DMS79 (cell line): ENCODE measurements at regions not wholly inside any gene's neighbourhood (a gene's known extent, or its start where the extent isn't known, plus 50 kb on each side); places are given as distances from the start of the nearest gene placed in this dataset.

Experiments
- DNase-seq: peaks from one replicate; lab custom pipeline; 2025; lab: John Stamatoyannopoulos, UW

GRCh38 chr3:81968658-81969057 is 207.2 kb upstream of the GBE1 start:
- no peak for DNase-seq

GRCh38 chr3:81967393-81967792 is 205.9 kb upstream of the GBE1 start:
- DNase-seq = no peak

DNA sequence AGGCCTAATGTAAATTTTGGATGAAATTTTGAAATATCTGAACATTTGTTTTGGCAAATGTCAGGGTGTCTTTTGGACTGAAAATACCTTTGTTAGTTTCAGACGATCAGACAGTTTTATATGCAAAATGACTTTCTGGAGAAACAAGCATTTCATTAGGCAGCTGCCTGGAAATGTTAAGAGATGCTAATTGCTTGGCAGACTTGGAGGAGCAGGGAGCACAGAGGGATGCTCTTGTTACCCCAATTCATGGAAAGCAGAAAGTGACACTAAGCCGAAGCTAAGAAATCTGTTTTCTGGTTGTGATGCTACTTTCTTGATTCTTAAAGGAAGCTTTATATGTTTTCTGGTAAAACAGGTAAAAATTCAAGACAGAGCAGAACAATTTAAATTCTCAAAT is 204.3 kb upstream of the GBE1 start:
- DNase-seq = no peak

- no peak for DNase-seq
These were observed 201.0 kb upstream of the GBE1 start for GRCh38 chr3:81962396-81962795.

DNA sequence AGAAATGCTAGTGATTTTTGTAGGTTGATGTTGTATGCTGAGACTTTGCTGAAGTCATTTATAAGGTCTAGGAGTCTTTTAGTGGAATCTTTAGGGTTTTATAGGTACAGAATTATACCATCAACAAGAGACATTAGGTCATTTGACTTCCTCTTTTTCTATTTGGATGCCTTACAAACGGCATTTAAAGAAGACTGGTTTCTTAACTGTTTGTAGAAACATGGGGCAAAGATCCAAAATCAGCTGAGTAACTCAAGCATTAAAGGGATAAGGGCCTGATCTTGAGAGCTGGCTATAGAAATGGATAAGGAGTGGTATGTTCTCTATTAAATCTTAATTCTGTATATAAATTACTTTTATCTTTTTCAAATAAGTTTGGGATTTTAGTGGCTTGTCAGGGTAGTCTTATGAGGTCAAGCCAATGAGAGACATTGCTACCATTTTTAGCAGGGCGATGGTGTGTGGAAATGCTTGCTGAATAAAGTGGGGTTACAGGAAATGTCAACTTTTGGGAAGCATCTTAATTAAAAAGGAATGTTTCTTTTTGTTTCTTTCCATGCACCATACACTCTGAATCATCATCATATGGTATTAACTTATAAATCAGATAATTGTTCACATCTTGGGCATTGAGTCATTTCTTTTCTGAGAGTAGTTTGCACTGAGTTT is 197.7 kb upstream of the GBE1 start:
- no peak for DNase-seq

DNA sequence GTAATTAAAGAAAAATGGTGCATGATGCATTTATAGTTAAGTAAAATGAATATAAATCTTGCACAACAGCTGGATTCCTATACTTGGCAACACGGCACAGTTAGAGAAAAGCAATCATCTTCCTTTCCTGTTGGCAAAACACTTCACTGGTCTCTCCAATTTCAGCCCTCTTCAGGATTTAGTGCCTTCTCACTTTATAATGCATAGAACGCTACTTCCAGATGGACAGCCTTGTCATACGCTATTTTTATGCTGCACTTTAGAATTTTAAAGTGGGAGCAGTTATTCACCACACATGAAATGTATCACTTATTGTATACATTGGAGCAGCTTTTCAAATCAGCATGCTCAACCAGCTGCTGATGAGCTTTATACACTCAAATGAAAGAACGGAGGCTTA is 194.4 kb upstream of the GBE1 start:
- DNase-seq = no peak

- DNase-seq = no peak
These were observed 191.7 kb upstream of the GBE1 start for GRCh38 chr3:81953111-81953510.

DNA sequence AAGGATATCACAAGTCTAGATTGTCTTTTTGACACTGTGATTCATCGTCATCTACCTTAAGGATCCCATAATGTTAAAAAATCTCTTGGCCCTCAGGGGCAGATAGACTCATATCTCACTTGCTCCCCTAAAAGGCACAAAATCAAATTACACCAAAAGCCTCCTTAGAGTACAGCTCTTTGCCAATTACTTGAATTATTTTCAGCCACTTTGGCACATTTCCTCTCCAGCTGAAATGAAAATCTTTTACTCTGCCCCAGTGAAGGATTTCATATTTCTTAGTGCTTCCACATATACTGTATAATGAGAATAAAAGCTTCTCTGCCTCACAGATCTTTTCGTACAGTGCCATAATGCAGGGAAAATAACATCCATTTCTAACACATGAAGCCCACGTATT is 190.7 kb upstream of the GBE1 start:
- DNase-seq = no peak

- no peak for DNase-seq
These were observed 190.2 kb upstream of the GBE1 start for GRCh38 chr3:81951636-81952035.

GRCh38 chr3:81951106-81951505 is 189.7 kb upstream of the GBE1 start:
- no peak for DNase-seq

GRCh38 chr3:81947359-81947758 is 185.9 kb upstream of the GBE1 start:
- DNase-seq = no peak

GRCh38 chr3:81938681-81939080 is 177.2 kb upstream of the GBE1 start:
- DNase-seq = no peak

DNA sequence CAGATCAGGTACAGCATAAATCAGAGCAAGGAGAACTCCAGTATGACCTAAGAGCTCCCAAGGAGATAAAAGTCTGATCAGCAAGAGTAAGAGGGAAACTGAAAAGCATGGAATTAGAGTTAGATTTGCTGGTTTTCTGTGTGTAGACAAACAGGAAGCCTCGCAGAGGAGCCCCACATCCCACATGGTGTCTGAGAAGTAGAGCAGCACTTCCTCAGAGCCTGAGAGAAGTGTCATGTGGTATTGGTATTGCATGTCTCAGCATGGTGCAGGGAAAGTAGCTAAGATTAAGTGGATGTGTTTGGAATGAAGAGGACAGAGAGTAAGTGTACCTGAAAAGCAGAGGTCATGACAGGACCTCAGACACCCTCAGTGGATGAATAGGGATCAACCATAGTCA is 175.4 kb upstream of the GBE1 start:
- DNase-seq = no peak

DNA sequence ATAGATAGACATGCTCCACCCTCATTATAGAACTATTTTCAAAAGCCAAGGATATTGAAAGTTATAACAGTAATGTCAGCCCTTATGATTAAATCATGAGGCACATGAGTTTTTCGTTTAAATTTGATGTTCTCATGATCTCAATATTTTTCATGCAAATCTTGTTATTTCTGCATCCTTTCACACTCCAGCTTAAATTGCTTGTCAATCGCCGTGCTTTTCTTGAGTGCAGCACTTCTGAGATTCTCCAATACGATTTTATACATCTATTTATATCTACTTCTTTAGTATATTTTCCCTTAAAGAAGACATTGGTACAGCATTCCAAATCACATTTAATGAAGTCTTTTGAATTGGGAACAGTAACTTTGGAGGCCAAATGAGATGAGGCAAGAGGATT is 171.2 kb upstream of the GBE1 start:
- no peak for DNase-seq

DNA sequence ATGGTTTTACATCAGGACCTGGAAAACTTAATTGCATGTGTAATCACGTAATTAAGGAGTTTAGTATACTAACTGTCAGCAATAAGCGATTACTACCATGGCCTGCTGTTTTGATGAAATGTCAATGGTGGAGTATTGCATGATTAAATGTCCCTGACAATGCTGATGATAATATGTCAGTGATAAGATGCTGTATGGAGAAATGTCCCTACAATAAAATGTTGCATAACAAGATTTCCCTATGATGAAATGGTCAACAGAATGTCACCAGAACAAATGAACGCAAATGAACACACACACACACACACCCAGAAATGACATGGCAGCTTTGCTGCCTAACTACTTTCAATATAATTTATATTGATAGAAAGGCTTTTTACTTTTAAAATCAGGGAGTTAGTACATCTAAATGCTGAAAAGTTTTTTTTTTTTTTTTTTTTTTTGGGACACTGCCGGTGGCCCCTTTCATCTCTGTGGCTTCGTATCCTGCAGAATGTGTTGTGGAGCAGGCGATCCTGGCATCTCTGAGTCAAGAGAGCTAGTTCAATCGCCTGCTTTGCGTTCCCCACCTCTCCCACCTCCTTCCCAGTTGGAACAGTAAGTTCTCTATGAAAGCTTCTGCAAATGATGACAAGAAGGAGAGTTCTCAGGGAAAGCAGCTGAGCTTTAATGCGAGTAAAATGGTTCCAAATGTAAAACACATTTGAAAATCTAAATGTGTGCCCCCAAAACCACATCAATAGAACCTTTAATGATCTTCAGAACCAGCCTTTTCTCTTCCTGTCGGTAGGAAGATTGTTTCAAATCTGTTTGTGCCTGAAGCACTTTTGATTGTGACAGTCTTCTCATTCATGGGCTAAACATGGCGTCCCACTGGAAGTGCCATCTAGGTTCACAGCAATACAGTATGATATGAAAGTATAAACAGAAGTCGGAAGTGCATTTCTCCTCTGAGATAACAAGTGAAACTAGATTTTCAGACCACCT is 170.1 kb upstream of the GBE1 start:
- DNase-seq = no peak

GRCh38 chr3:81929697-81930096 is 168.3 kb upstream of the GBE1 start:
- DNase-seq = no peak

GRCh38 chr3:81927811-81928210 is 166.4 kb upstream of the GBE1 start:
- DNase-seq = no peak

DNA sequence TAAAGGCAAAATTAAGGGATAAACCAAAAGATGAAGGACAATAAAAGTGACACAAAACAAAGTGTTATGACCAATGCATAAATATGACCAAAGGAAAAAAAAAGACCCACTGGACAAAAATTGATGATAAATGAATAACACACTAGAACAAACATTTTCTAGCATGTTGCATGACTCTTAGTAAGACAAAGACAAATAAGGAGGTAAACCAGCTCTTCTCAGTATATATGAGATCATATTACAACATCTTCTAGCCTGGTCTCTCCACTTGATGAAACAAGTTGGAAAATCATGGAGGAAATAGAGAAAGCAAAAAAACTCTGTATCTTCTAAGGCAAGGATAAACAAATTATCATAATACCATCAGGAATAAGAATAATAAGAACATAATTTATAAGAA is 163.9 kb upstream of the GBE1 start:
- no peak for DNase-seq

- no peak for DNase-seq
These were observed 161.6 kb upstream of the GBE1 start for GRCh38 chr3:81923038-81923437.

DNA sequence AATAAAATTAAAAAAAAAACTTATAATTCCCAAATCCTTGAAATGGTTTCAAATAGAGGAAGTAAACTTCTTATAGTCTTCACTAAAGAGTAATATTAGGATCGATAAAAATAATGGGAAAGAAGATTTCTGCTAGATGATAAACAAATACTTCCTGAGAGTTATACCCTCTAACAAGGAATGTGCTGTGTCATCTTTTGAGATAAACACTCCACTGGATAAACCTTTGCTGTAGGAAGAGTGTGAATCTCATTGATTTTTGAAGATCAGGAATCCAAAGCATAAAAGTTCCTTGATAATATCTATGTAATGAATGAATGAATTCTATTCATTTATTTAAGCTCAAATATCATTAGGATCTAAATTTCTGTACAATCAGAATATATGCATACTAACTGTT is 161.0 kb upstream of the GBE1 start:
- no peak for DNase-seq

DNA sequence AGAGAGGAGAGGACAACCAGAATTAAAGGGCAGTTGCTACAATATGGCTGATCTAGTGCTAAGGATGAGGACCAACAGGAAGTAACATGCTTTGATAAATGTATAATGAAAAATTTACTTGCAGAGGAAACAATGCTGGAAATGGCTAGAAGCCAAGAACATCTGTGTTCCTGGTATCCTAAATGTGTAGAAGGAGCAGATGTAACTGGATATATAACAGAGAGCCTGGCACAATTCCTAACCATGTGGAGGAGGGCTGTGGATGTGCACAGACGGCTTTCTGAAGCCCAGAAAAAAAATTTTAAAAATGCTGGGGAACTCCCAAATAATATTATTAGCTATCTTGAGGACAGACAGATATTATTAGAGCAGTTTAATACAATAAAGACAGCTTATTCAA is 159.4 kb upstream of the GBE1 start:
- no peak for DNase-seq

DNA sequence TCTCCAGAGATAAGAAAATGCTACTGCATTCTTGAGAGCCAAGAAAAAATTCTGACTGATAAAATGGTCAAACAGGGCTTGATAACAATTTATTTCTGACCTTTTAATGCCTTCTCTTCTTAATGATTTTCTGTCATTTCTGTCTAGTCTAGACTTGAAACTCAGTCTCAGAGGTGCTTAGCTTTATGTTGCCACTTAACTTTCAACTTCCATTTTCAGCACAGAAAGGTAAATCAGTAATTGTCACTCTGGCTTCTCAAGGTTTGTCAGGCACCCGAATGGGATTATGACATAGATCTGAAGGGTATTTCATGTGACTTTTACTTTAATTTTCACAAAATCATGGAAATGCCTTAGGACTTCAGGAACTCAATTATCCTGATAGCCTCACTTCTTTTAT is 155.4 kb upstream of the GBE1 start:
- no peak for DNase-seq

DNA sequence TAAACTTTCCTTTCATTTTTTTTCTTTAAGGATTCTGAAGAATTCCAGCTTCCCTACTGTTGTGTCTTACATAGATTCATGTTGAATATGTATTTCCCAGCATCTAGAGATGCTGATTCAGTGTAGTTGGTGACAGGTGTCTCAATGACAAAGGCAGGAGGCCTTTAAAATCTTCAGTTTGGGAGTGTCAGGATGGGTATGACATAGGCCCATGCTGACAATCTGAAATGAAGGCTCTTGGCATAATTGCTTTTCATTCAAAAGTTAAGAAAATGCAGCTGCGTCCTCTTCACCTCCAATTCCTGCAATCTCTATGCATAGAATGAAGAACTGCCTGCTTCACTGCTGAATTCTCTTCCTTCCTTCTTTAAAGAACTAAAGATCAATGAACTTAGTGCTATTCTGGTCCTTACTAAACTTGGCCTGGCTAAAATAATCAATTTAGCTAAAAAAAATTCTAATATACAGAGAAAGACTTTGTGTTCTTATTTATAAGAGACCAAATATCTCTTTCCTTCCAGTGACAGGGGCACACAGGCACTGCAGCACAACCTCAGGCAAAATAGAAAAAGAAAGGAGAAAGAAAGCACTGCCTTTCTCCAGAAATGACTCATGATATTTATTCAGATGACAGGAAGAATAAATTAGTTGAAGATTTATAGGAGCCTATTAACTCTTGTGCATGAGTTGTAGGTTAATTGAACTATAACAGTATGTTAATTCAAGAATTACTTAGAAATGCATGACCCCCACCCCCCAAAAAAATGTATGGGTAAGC is 152.6 kb upstream of the GBE1 start:
- no peak for DNase-seq
